Choroid plexus epithelial cell (primary cell): ENCODE measurements at regions not wholly inside any gene's neighbourhood (a gene's known extent, or its start where the extent isn't known, plus 50 kb on each side); places are given as distances from the start of the nearest gene placed in this dataset.

Source experiments
- DNase-seq: peaks from one replicate; pipeline ENCODE4 v3.0.0-alpha.2; 2010; ENCODE audit warnings: low read depth
- H3K4me3 ChIP-seq: 2 replicates; pipeline ENCODE4 v1.5.1; 2011; ENCODE audit warnings: low read depth, mild to moderate bottlenecking, control low read depth, low read length, moderate library complexity
- TF ChIP-seq, protein P1 (sequence below): conservative IDR thresholded peaks from 2 replicates; pipeline ENCODE4 v1.5.1; 2011; ENCODE audit warnings: low read depth, mild to moderate bottlenecking, control low read depth, inconsistent platforms, low read length, moderate library complexity

DNA sequence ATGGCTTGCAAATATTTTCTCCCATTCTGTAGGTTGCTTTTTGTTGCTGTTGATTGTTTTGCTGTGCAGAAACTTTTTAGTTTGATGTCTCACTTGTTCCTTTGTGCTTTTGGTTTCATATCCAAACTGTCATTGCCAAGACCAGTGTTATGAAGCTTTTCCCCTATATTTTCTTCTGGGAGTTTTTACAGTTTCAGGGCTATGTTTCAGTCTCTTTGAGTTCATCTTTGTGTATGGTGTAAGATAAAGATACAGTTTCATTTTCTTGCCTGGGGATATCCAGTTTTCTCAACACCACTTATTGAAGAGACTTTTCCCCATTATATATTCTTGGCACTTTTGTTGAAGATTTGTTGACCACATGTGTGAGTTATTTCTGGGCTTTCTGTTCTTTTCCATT is 139.9 kb downstream of the MRPL57 start:
- H3K4me3 ChIP-seq, result no peak overlapping the region
- DNase-seq, result no peak
- TF ChIP-seq, protein P1, sequence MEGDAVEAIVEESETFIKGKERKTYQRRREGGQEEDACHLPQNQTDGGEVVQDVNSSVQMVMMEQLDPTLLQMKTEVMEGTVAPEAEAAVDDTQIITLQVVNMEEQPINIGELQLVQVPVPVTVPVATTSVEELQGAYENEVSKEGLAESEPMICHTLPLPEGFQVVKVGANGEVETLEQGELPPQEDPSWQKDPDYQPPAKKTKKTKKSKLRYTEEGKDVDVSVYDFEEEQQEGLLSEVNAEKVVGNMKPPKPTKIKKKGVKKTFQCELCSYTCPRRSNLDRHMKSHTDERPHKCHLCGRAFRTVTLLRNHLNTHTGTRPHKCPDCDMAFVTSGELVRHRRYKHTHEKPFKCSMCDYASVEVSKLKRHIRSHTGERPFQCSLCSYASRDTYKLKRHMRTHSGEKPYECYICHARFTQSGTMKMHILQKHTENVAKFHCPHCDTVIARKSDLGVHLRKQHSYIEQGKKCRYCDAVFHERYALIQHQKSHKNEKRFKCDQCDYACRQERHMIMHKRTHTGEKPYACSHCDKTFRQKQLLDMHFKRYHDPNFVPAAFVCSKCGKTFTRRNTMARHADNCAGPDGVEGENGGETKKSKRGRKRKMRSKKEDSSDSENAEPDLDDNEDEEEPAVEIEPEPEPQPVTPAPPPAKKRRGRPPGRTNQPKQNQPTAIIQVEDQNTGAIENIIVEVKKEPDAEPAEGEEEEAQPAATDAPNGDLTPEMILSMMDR, result no peak

DNA sequence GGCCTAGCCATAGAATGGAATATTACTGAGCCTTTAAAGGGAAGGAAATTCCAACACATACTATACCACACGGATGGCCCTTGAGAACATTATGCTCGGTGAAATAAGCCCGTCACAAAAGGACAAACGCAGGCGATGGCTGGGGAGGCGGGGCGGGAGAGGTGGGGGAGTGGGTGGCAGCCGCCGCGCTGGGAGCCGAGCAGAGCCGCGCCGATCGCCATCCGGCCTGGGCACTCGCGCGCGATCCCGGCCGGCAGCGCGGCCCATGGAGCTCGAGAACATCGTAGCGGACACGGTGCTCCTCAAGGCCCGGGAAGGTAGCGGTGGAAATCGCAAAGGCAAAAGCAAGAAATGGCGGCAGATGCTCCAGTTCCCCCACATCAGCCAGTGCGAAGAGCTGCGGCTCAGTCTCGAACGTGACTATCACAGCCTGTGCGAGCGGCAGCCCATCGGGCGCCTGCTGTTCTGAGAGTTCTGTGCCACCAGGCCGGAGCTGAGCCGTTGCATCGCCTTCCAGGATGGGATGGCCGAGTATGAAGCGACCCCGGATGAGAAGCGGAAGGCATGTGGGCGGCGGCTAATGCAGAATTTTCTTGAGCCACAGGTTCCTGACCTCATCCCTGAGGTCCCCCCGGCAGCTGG is 140.1 kb downstream of the ZDHHC20 start:
- peak overlapping the region; percentile 52 for H3K4me3 ChIP-seq
- DNase-seq, result peak; percentile 9
- TF ChIP-seq, protein P1, result no peak

GRCh38 chr13:21319869-21320641 is 139.0 kb downstream of the ZDHHC20 start:
- no peak overlapping the region for H3K4me3 ChIP-seq
- DNase-seq, result no peak
- TF ChIP-seq, protein P1, result no peak

DNA sequence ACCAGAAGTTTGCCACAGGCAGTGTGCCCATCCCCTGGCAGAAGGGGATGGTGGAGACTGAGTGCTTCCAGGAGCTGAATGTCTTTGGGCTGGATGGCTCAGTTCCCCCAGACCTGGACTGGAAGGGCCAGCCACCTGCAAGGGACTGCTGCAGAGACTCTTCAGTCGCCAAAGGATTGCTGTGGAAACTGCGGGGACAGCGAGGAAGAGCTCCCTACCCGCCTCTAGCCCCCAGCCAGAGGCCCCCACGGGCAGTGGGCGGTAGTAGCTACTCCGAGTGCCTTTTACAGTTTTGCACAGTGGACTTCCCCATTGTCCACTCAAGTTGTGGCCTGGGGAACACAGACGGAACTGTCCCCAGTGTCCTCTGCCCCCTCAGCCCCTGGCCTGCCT is 138.5 kb downstream of the ZDHHC20 start:
- no peak overlapping the region for H3K4me3 ChIP-seq
- no peak for DNase-seq
- TF ChIP-seq, protein P1, result no peak

GRCh38 chr13:21321269-21321668 is 137.8 kb downstream of the ZDHHC20 start:
- H3K4me3 ChIP-seq, result no peak overlapping the region

DNA sequence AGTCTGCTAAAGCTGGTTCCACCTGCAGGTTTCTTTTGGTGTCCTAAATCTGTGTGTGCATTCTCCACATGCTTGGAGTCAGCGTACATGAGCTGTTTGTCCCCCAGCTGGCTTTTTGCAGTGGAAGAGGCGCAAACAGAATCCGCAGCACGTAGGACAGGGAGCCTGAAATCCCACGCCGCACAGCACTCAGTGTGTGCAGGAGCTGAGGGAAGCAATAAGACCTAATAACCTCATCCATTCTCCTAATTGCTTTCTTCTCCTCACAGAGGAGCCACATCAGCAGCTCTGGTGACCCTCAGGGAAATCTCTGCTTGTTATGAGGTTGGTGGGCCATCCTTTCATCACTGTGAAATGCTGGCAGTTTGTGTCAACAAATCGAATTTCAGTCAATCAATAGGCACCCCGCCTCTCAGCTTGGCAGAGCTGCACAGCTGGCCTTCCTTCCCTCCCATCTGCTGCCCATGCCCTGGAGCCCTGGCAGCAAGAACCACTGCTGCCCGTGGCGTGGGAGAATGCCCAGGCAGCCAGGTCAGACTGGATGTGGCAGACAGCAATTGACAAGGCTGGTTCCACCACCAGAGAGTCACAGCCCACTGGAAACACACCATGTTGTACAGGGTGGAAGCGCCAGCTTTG is 136.7 kb downstream of the ZDHHC20 start:
- no peak for DNase-seq
- no peak overlapping the region for H3K4me3 ChIP-seq
- TF ChIP-seq, protein P1, result no peak

More at GRCh38 chr13:21321269-21321668, 137.8 kb downstream of the ZDHHC20 start:
- no peak for DNase-seq
- TF ChIP-seq, protein P1, result no peak
